IMR-90 (cell line): ENCODE measurements at regions not wholly inside any gene's neighbourhood (a gene's known extent, or its start where the extent isn't known, plus 50 kb on each side); places are given as distances from the start of the nearest gene placed in this dataset.

ENCODE experiments used
- ATAC-seq: fragments of 200-7000 bp; cut with Tn5 transposase; 2 replicates; pipeline ENCODE4 v1.9.1; 2020; ENCODE audit warnings: low read depth, mild to moderate bottlenecking, moderate library complexity
- BruUV-seq: library from RNA; stranded (reverse); fragments of 400-500 nt; replicated peaks from 2 replicates; lab custom pipeline; 2021; lab: Mats Ljungman, UMichigan
- CTCF ChIA-PET: fragments of 300-600 bp; formaldehyde crosslinking; extraction: SDS; loops from one replicate; lab custom pipeline; 2021; ENCODE audit warnings: antibody characterized with exemption; lab: Yijun Ruan, JAX
- POLR2A ChIA-PET: fragments of 300-600 bp; sonication (Branson Sonifier 250); formaldehyde crosslinking; loops from one replicate; lab custom pipeline; 2022; ENCODE audit warnings: antibody characterized with exemption; ENCODE audit not compliant: unreplicated experiment; lab: Charles Lee
- DNase-seq: peaks from one replicate; pipeline ENCODE4 v3.0.0; 2013
- H2AFZ ChIP-seq: replicated peaks from 2 replicates; pipeline ENCODE3; 2013; ENCODE audit warnings: low read length, mild to moderate bottlenecking; ENCODE audit not compliant: poor library complexity
- H2AK5ac ChIP-seq: 2 replicates; pipeline ENCODE4 v1.6.1; 2013; ENCODE audit warnings: low read depth, low read length, inconsistent platforms
- H2AK9ac ChIP-seq: replicated peaks from 2 replicates; pipeline ENCODE3; 2013; ENCODE audit warnings: mild to moderate bottlenecking, low read depth, low read length, moderate library complexity; ENCODE audit not compliant: poor library complexity
- H2BK120ac ChIP-seq: 2 replicates; pipeline ENCODE4 v1.6.1; 2013; ENCODE audit warnings: low read depth, low read length, inconsistent platforms
- H2BK15ac ChIP-seq: 3 replicates; pipeline ENCODE4 v1.6.1; 2013; ENCODE audit warnings: low read depth, low read length, inconsistent platforms
- H2BK20ac ChIP-seq: 2 replicates; pipeline ENCODE4 v1.6.1; 2013; ENCODE audit warnings: low read depth, mild to moderate bottlenecking, inconsistent platforms, low read length, moderate library complexity
- H2BK5ac ChIP-seq: 2 replicates; pipeline ENCODE4 v1.6.1; 2013; ENCODE audit warnings: mild to moderate bottlenecking, low read depth, low read length, inconsistent platforms; ENCODE audit not compliant: poor library complexity, severe bottlenecking
- H3K14ac ChIP-seq: replicated peaks from 2 replicates; pipeline ENCODE4 v1.6.1; 2013; ENCODE audit warnings: low read depth, low read length, inconsistent platforms
- H3K18ac ChIP-seq: 2 replicates; pipeline ENCODE4 v1.6.1; 2013; ENCODE audit warnings: low read depth, low read length, control low read depth
- H3K23ac ChIP-seq: 2 replicates; pipeline ENCODE4 v1.6.1; 2013; ENCODE audit warnings: low read depth, low read length, inconsistent platforms
- H3K27ac ChIP-seq: 2 replicates; pipeline ENCODE4 v1.5.1; 2013; ENCODE audit warnings: mild to moderate bottlenecking, control low read depth, low read length; ENCODE audit not compliant: insufficient read depth
- H3K27me3 ChIP-seq: 2 replicates; pipeline ENCODE4 v1.6.1; 2013; ENCODE audit warnings: low read length; ENCODE audit not compliant: control insufficient read depth, insufficient read depth
- H3K36me3 ChIP-seq: 2 replicates; pipeline ENCODE4 v1.6.1; 2013; ENCODE audit warnings: low read length, mixed read lengths; ENCODE audit not compliant: control insufficient read depth, insufficient read depth
- H3K4ac ChIP-seq: 2 replicates; pipeline ENCODE4 v1.6.1; 2013; ENCODE audit warnings: low read depth, low read length, inconsistent platforms
- H3K4me1 ChIP-seq: 2 replicates; pipeline ENCODE4 v1.6.1; 2013; ENCODE audit warnings: low read length, mixed read lengths; ENCODE audit not compliant: control insufficient read depth, insufficient read depth
- H3K4me2 ChIP-seq: 2 replicates; pipeline ENCODE4 v1.6.1; 2013; ENCODE audit warnings: low read depth, mild to moderate bottlenecking, control low read depth, low read length, moderate library complexity
- H3K4me3 ChIP-seq: 2 replicates; pipeline ENCODE4 v1.5.1; 2013; ENCODE audit warnings: low read depth, mild to moderate bottlenecking, control low read depth, low read length, moderate library complexity; ENCODE audit not compliant: insufficient read depth
- H3K56ac ChIP-seq: 2 replicates; pipeline ENCODE4 v1.6.1; 2013; ENCODE audit warnings: low read length, inconsistent platforms; ENCODE audit not compliant: insufficient read depth; ENCODE audit errors: extremely low read depth
- H3K79me1 ChIP-seq, 2 experiments: 2 replicates each; pipeline ENCODE4 v1.6.1; 2013; ENCODE audit warnings: low read length in 2 of 2, inconsistent platforms in 1 of 2, low read depth in 1 of 2
- H3K9ac ChIP-seq: 2 replicates; pipeline ENCODE4 v1.6.1; 2013; ENCODE audit warnings: low read depth, low read length, control low read depth
- H3K9me1 ChIP-seq: 2 replicates; pipeline ENCODE4 v1.6.1; 2013; ENCODE audit warnings: low read length, inconsistent platforms; ENCODE audit not compliant: insufficient read depth
- H3K9me3 ChIP-seq: 2 replicates; pipeline ENCODE4 v1.6.1; 2013; ENCODE audit warnings: low read length; ENCODE audit not compliant: control insufficient read depth, insufficient read depth
- H4K20me1 ChIP-seq: 2 replicates; pipeline ENCODE4 v1.6.1; 2013; ENCODE audit warnings: low read length, inconsistent platforms; ENCODE audit not compliant: insufficient read depth
- H4K5ac ChIP-seq: 2 replicates; pipeline ENCODE4 v1.6.1; 2013; ENCODE audit warnings: mild to moderate bottlenecking, low read depth, low read length, control low read depth
- H4K8ac ChIP-seq, 2 experiments: 2 replicates each; pipeline ENCODE4 v1.6.1; 2013; ENCODE audit warnings: low read depth in 2 of 2, low read length in 2 of 2, control low read depth in 1 of 2, inconsistent platforms in 1 of 2
- H4K91ac ChIP-seq: 2 replicates; pipeline ENCODE4 v1.6.1; 2013; ENCODE audit warnings: low read depth, low read length, inconsistent platforms; ENCODE audit not compliant: insufficient read depth
- CEBPB ChIP-seq: IDR thresholded peaks from 2 replicates; pipeline ENCODE4 v1.6.1; 2012; ENCODE audit warnings: low read depth, low read length, improper control_type of control experiment
- CHD1 ChIP-seq: IDR thresholded peaks from 2 replicates; pipeline ENCODE4 v1.6.1; 2012; ENCODE audit warnings: low read depth, low read length, improper control_type of control experiment
- FOS ChIP-seq: fragments of 150-350 bp; IDR thresholded peaks from 2 replicates; pipeline ENCODE4 v1.6.1; 2016; ENCODE audit warnings: low read depth, low read length
- MAZ ChIP-seq: IDR thresholded peaks from 2 replicates; pipeline ENCODE4 v1.6.1; 2012; ENCODE audit warnings: low read depth, mild to moderate bottlenecking, low read length, improper control_type of control experiment, moderate library complexity, borderline replicate concordance
- NFE2L2 ChIP-seq: fragments of 150-350 bp; IDR thresholded peaks from 2 replicates; pipeline ENCODE4 v1.6.1; 2016; ENCODE audit warnings: low read depth, mild to moderate bottlenecking, low read length
- WGBS, 2 experiments: methylation state at CpG; one replicate each; pipeline versions ENCODE4 v1.1.5 to v1.1.7; 2013; ENCODE audit warnings: missing lambda C conversion rate in 2 of 2; ENCODE audit not compliant: insufficient read length in 1 of 2; ENCODE audit errors: extremely low coverage in 2 of 2; 5-methylcytosine and 5-hydroxymethylcytosine counted together
- dilution Hi-C: fragments of 300-500 bp; cut with HindIII; formaldehyde crosslinking; loops from one replicate; pipeline ENCODE4 v1.14.3; 2018; ENCODE audit warnings: low sequenced_read_pairs; ENCODE audit not compliant: unreplicated experiment
- in situ Hi-C: fragments of 300-500 bp; cut with MboI; formaldehyde crosslinking; loops from 3 replicates; pipeline ENCODE4 v1.14.3; 2019; ENCODE audit warnings: low sequenced_read_pairs, inconsistent platforms, mixed read lengths
- intact Hi-C: fragments of 100-400 bp; cut with micrococcal nuclease; formaldehyde crosslinking; loops from 2 replicates; pipeline ENCODE4 v1.10.0; 2022

DNA sequence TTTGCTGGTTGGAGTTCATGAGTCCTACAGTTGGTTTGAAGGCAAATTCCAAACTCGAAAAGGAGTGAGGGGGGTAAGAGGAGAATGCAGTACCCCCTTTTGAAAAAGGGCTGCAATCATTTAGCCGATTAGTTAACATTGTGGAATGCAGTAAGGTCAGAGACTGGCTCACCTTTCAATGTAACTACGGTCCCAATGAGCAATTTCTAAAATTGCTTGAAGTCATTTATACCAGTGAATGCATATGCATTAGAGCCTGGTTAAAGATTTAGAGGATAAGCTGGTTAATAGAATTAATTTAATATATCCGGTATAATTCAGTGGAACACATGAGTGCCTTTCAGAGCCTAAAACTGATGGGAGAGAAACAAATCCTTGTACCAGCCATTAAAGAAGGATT lies 172.6 kb upstream of the PAPPA start:
- Histone ChIP-seq H2AK5ac (peak overlapping the region; percentile 10; the same call in 1 of the 2 replicates), H3K23ac (peak overlapping the region; percentile 46; the same call in 1 of the 2 replicates), H3K18ac (peak overlapping the region; percentile 83), H4K20me1 (no peaks in the 10 kb centered on the region), H3K27ac (no peak overlapping the region), H2BK20ac (peak overlapping the region; percentile 43; the same call in 1 of the 2 replicates), H3K56ac (no peak overlapping the region), H3K9me3 (0 out of 2 replicates have a peak, but pooled peaks cover 2% of the 10 kb centered on the region), H3K36me3 (no peaks in the 10 kb centered on the region; the same call in 1 of the 2 replicates), H4K5ac (peak overlapping the region; percentile 64; the same call in 1 of the 2 replicates), H4K91ac (peak overlapping the region; percentile 7; the same call in 1 of the 2 replicates), H2AFZ (peak overlapping the region; percentile 45), H3K9ac (no peak overlapping the region), H3K4me3 (no peak overlapping the region), H2AK9ac (no peak overlapping the region), H3K4ac (peak overlapping the region; percentile 52; the same call in 1 of the 2 replicates), H3K79me1 (no peaks in the 10 kb centered on the region), H3K27me3 (no peaks in the 10 kb centered on the region), H2BK15ac (peak overlapping the region; percentile 39; the same call in 1 of the 3 replicates), H3K9me1 (no peaks in the 10 kb centered on the region), H3K4me2 (no peak overlapping the region), H2BK5ac (no peak overlapping the region), H3K4me1 (peaks cover 3% of the 10 kb centered on the region), H3K14ac (peak overlapping the region; percentile 62), H2BK120ac (peak overlapping the region; percentile 49; the same call in 1 of the 2 replicates), H4K8ac (no peak overlapping the region)
- TF ChIP-seq CHD1 (no peak), FOS (no peak), CEBPB (no peak), MAZ (no peak), NFE2L2 (no peak)
- ChIA-PET POLR2A (no interaction called here), CTCF (interaction anchor here (1.9 kb wide), 1 partner anchor 12 kb away, joined by 7 read pairs; no protein-coding TSS in a partner anchor)
- WGBS, 2 experiments = no CpG with 5 or more reads among the region's 4 CpGs
- dilution Hi-C loops (no loop called here), in situ Hi-C loops (no loop called here), intact Hi-C loops (no loop called here)
- BruUV-seq = no TSS peak
- no peak for DNase-seq
- ATAC-seq = no peak
